K562 (cell line): ENCODE measurements at regions not wholly inside any gene's neighbourhood (a gene's known extent, or its start where the extent isn't known, plus 50 kb on each side); places are given as distances from the start of the nearest gene placed in this dataset.

Source experiments
- ATAC-seq: fragments of 200-7000 bp; cut with Tn5 transposase; 3 replicates; pipeline ENCODE4 v1.9.1; 2020; ENCODE audit warnings: moderate library complexity
- BruUV-seq: library from RNA; stranded (reverse); fragments of 400-500 nt; replicated peaks from 2 replicates; lab custom pipeline; 2021; lab: Mats Ljungman, UMichigan
- CTCF ChIA-PET: fragments of 300-600 bp; formaldehyde crosslinking; extraction: SDS; loops from one replicate; lab custom pipeline; 2021; ENCODE audit warnings: low intra/inter-chr PET ratio; lab: Yijun Ruan, JAX
- POLR2A ChIA-PET: fragments of 300-600, 350-650 bp; sonication (Branson Sonifier 250); formaldehyde crosslinking; extraction: SDS; loops from one replicate; lab custom pipeline; 2021; ENCODE audit warnings: antibody characterized with exemption, inconsistent platforms; lab: Yijun Ruan, JAX
- DNase-seq, 4 experiments: peaks; one replicate each; pipeline versions ENCODE4 v3.0.0 to v3.0.0-alpha.2; 2011 to 2018; ENCODE audit warnings: low spot score in 3 of 4, mixed read lengths in 3 of 4; ENCODE audit errors: extremely low read depth in 1 of 4
- FAIRE-seq: peaks from 2 replicates; lab custom pipeline; 2011; peaks lifted over from hg19 to GRCh38; lab: Jason Lieb, UNC
- H2AFZ ChIP-seq: 2 replicates; pipeline ENCODE4 v1.6.0; 2011; ENCODE audit warnings: low read depth, low read length, control low read depth, inconsistent platforms
- H3K27ac ChIP-seq: fragments of 200-600 bp; 3 replicates; pipeline ENCODE4 v1.8.0; 2011; ENCODE audit warnings: low read depth, mild to moderate bottlenecking, control low read depth, inconsistent platforms, low read length, moderate library complexity, mixed read lengths; ENCODE audit errors: extremely low read depth
- H3K27me3 ChIP-seq, 2 experiments: fragments of 300-600 bp in 1 of 2; 2 replicates in 1 of 2; 3 replicates in 1 of 2; pipeline versions ENCODE4 v1.6.0 to v1.8.0; 2011; ENCODE audit warnings: inconsistent platforms in 2 of 2, low read length in 2 of 2, mild to moderate bottlenecking in 1 of 2, mixed read lengths in 1 of 2, moderate library complexity in 1 of 2; ENCODE audit not compliant: control insufficient read depth in 2 of 2, insufficient read depth in 2 of 2
- H3K36me3 ChIP-seq: fragments of 300-600 bp; 3 replicates; pipeline ENCODE4 v1.8.0; 2011; ENCODE audit warnings: mild to moderate bottlenecking, low read length, inconsistent platforms; ENCODE audit not compliant: control insufficient read depth, insufficient read depth
- H3K4me1 ChIP-seq, 2 experiments: fragments of 200-600 bp in 1 of 2; replicated peaks in 1 of 2; 2 replicates in 1 of 2; 3 replicates in 1 of 2; pipeline versions ENCODE4 v1.5.1 to v1.8.0; 2011; ENCODE audit warnings: inconsistent platforms in 2 of 2, low read length in 2 of 2, mild to moderate bottlenecking in 1 of 2, mixed read lengths in 1 of 2, moderate library complexity in 1 of 2; ENCODE audit not compliant: control insufficient read depth in 2 of 2, insufficient read depth in 2 of 2
- H3K4me2 ChIP-seq: 2 replicates; pipeline ENCODE4 v1.6.1; 2011; ENCODE audit warnings: low read length, control low read depth, inconsistent platforms, mixed read lengths; ENCODE audit not compliant: insufficient read depth
- H3K4me3 ChIP-seq: fragments of 200-600 bp; sonication (generic), shearing (Covaris generic); 2 replicates; pipeline ENCODE4 v1.5.1; 2016; ENCODE audit warnings: control low read depth, inconsistent platforms
- H3K79me2 ChIP-seq: fragments of 200-600 bp; 3 replicates; pipeline ENCODE4 v1.8.0; 2011; ENCODE audit warnings: low read length, inconsistent platforms; ENCODE audit not compliant: control insufficient read depth, insufficient read depth
- H3K9ac ChIP-seq, 2 experiments: 2 replicates each; pipeline versions ENCODE4 v1.6.0 to v1.6.1; 2011; ENCODE audit warnings: low read depth in 2 of 2, low read length in 2 of 2, control low read depth in 1 of 2, inconsistent platforms in 1 of 2, mild to moderate bottlenecking in 1 of 2, mixed read lengths in 1 of 2; ENCODE audit not compliant: insufficient read depth in 1 of 2
- H3K9me1 ChIP-seq: one replicate; pipeline ENCODE4 v1.6.0; 2011; ENCODE audit warnings: inconsistent platforms, mild to moderate bottlenecking, low read length, moderate library complexity; ENCODE audit not compliant: control insufficient read depth, insufficient read depth
- H3K9me3 ChIP-seq: replicated peaks from 2 replicates; pipeline ENCODE4 v1.5.1; 2011; ENCODE audit warnings: low read depth, low read length, inconsistent platforms; ENCODE audit not compliant: control insufficient read depth, insufficient read depth
- H4K20me1 ChIP-seq: replicated peaks from 2 replicates; pipeline ENCODE4 v1.6.1; 2011; ENCODE audit warnings: low read length, inconsistent platforms, mixed read lengths; ENCODE audit not compliant: control insufficient read depth, insufficient read depth
- AFF4 ChIP-seq: sonication (generic); formaldehyde crosslinking; IDR thresholded peaks from 2 replicates; pipeline ENCODE4 v1.8.0; 2023; ENCODE audit warnings: mild to moderate bottlenecking, missing genetic modification reagents
- ARID2 ChIP-seq: fragments of 450-650 bp; IDR thresholded peaks from 2 replicates; pipeline ENCODE4 v1.6.1; 2017; ENCODE audit warnings: antibody characterized with exemption, mild to moderate bottlenecking
- BRD9 ChIP-seq: fragments of 450-650 bp; IDR thresholded peaks from 2 replicates; pipeline ENCODE4 v1.6.1; 2018; ENCODE audit warnings: low read depth; ENCODE audit not compliant: partially characterized antibody
- CBFA2T3 ChIP-seq: fragments of 450-650 bp; IDR thresholded peaks from 2 replicates; pipeline ENCODE4 v1.6.1; 2017
- KLF13 ChIP-seq: fragments of 450-650 bp; IDR thresholded peaks from 2 replicates; pipeline ENCODE4 v1.6.1; 2016; ENCODE audit warnings: missing genetic modification characterization, low read depth, mild to moderate bottlenecking, missing compliant biosample characterization, moderate library complexity, borderline replicate concordance
- PTTG1 ChIP-seq: fragments of 450-650 bp; IDR thresholded peaks from 2 replicates; pipeline ENCODE4 v1.6.1; 2016; ENCODE audit warnings: low read depth, mild to moderate bottlenecking, missing genetic modification characterization, missing compliant biosample characterization
- RBFOX2 ChIP-seq: fragments of 200-400 bp; formaldehyde crosslinking; IDR thresholded peaks from 2 replicates; pipeline ENCODE4 v1.6.1; 2017; ENCODE audit warnings: low read depth, mild to moderate bottlenecking, low read length, moderate library complexity
- SMAD4 ChIP-seq: fragments of 250-450 bp; sonication (Bioruptor Pico); conservative IDR thresholded peaks from 2 replicates; pipeline ENCODE4 v1.8.0; 2021; ENCODE audit warnings: inconsistent platforms, mild to moderate bottlenecking, moderate library complexity
- THRB ChIP-seq: fragments of 450-650 bp; formaldehyde crosslinking; conservative IDR thresholded peaks from 2 replicates; pipeline ENCODE4 v1.4.0; 2022; ENCODE audit warnings: mild to moderate bottlenecking, missing genetic modification characterization
- ZBTB1 ChIP-seq: sonication (generic); formaldehyde crosslinking; IDR thresholded peaks from 2 replicates; pipeline ENCODE4 v1.8.1; 2023; ENCODE audit warnings: missing genetic modification reagents, low read depth, mild to moderate bottlenecking, borderline replicate concordance
- ZC3H11A ChIP-seq: IDR thresholded peaks from 2 replicates; pipeline ENCODE4 v1.6.1; 2012; ENCODE audit warnings: low read depth, low read length, improper control_type of control experiment
- ZKSCAN1 ChIP-seq: fragments of 150-350 bp; IDR thresholded peaks from 2 replicates; pipeline ENCODE4 v1.6.1; 2016; ENCODE audit warnings: low read depth, low read length
- ZNF507 ChIP-seq: conservative IDR thresholded peaks from 2 replicates; pipeline ENCODE4 v1.6.1; 2017; ENCODE audit warnings: missing genetic modification characterization, missing compliant biosample characterization
- WGBS: fragments of 100-300 bp; shearing (Covaris generic); methylation state at CpG from one replicate; pipeline ENCODE4 v1.1.6; 2016; ENCODE audit warnings: low coverage, mixed read lengths; ENCODE audit not compliant: insufficient coverage; ENCODE audit errors: missing lambda C conversion rate; 5-methylcytosine and 5-hydroxymethylcytosine counted together
- in situ Hi-C: fragments of 300-500 bp; cut with MboI; formaldehyde crosslinking; loops from 4 replicates; pipeline ENCODE4 v1.15.0; 2018; ENCODE audit warnings: inconsistent platforms, mixed read lengths
- intact Hi-C: fragments of 100-400 bp; cut with micrococcal nuclease; formaldehyde crosslinking; loops from 2 replicates; pipeline ENCODE4 v1.14.2; 2022

- TF ChIP-seq THRB (CRISPR knock-in tag) (no peak), RBFOX2 (no peak), BRD9 (no peak)
These were observed 274.1 kb upstream of the PAPPA start (continued) for GRCh38 chr9:115879451-115879850.

GRCh38 chr9:115880221-115880885, 273.2 kb upstream of the PAPPA start:
- POLR2A ChIA-PET, result no interaction called here
- no peaks in the 10 kb centered on the region for H3K79me2 ChIP-seq
- DNase-seq, result no peak
- no peak for ATAC-seq
- BruUV-seq, result no TSS peak
- H3K27me3 ChIP-seq, result no peaks in the 10 kb centered on the region
- WGBS, result 1% methylated on average over 5 of the region's 5 CpGs
- no peaks in the 10 kb centered on the region for H4K20me1 ChIP-seq
- intact Hi-C loops, result loop anchor here (10.0 kb wide), 1 partner anchor 614 kb away; no protein-coding TSS in a partner anchor
- no peaks in the 10 kb centered on the region for H3K9me1 ChIP-seq
- H3K27ac ChIP-seq, result no peak overlapping the region
- no peak overlapping the region for H3K4me3 ChIP-seq
- in situ Hi-C loops, result no loop called here
- no peak for FAIRE-seq
- H3K4me1 ChIP-seq, result no peaks in the 10 kb centered on the region
- H3K4me2 ChIP-seq, result no peak overlapping the region
- H2AFZ ChIP-seq, result no peak overlapping the region
- no peaks in the 10 kb centered on the region for H3K9me3 ChIP-seq
- no peaks in the 10 kb centered on the region for H3K36me3 ChIP-seq
- no peak overlapping the region for H3K9ac ChIP-seq
- CTCF ChIA-PET, result no interaction called here
- no peak for TF ChIP-seq ZC3H11A
- TF ChIP-seq ZBTB1 (CRISPR knock-in tag), result no peak
- TF ChIP-seq AFF4, result no peak
- TF ChIP-seq SMAD4, result no peak
- no peak for TF ChIP-seq ARID2
- TF ChIP-seq KLF13 (tag), result no peak
- no peak for TF ChIP-seq CBFA2T3
- TF ChIP-seq PTTG1 (tag), result no peak
- TF ChIP-seq ZNF507, result no peak
- TF ChIP-seq ZKSCAN1, result no peak
